ENCODE measurements at regions not wholly inside any gene's neighbourhood (a gene's known extent, or its start where the extent isn't known, plus 50 kb on each side); places are given as distances from the start of the nearest gene placed in this dataset.

- no peak for TF ChIP-seq CTCF (IDR thresholded peaks at IDR 0.05)
- no peak for TF ChIP-seq KAT7 (CRISPR knock-in tag; IDR thresholded peaks at IDR 0.05; ENCODE audit: borderline replicate concordance)
- TF ChIP-seq AFF4 (CRISPR knock-in tag; IDR thresholded peaks at IDR 0.05; ENCODE audit: borderline replicate concordance) = no peak
- no peak for TF ChIP-seq CREB1 (CRISPR knock-in tag; IDR thresholded peaks at IDR 0.05)
- TF ChIP-seq ZNF425 (CRISPR knock-in tag; conservative IDR thresholded peaks at IDR 0.05) = no peak
- TF ChIP-seq ARID4B (CRISPR knock-in tag; IDR thresholded peaks at IDR 0.05; ENCODE audit: borderline replicate concordance) = no peak
- no peak for TF ChIP-seq ZNF121 (CRISPR knock-in tag; IDR thresholded peaks at IDR 0.05)
- TF ChIP-seq NFATC4 (CRISPR knock-in tag; IDR thresholded peaks at IDR 0.05) = no peak
- no peak for TF ChIP-seq ATF3 (CRISPR knock-in tag; conservative IDR thresholded peaks at IDR 0.05)
These were observed 168.0 kb downstream of the RPIA start for GRCh38 chr2:88859461-88859860.
